Large intestine (tissue), 3 donors: ENCODE measurements at regions not wholly inside any gene's neighbourhood (a gene's known extent, or its start where the extent isn't known, plus 50 kb on each side); places are given as distances from the start of the nearest gene placed in this dataset.

ENCODE experiments used
- DNase-seq, 2 donors: peaks; one replicate each; pipeline versions ENCODE4 v3.0.0 to v3.0.0-alpha.2; 2013
- H3K27ac ChIP-seq: one replicate; pipeline ENCODE4 v1.5.1; 2013; ENCODE audit warnings: low read length
- H3K27me3 ChIP-seq: 2 replicates; pipeline ENCODE4 v1.6.1; 2013; ENCODE audit warnings: low read length; ENCODE audit not compliant: control insufficient read depth, insufficient read depth
- H3K36me3 ChIP-seq: 2 replicates; pipeline ENCODE4 v1.6.1; 2013; ENCODE audit warnings: low read length; ENCODE audit not compliant: control insufficient read depth, insufficient read depth
- H3K4me1 ChIP-seq: one replicate; pipeline ENCODE4 v1.6.1; 2013; ENCODE audit warnings: low read length; ENCODE audit not compliant: control insufficient read depth, insufficient read depth
- H3K4me3 ChIP-seq: one replicate; pipeline ENCODE4 v1.5.1; 2013; ENCODE audit warnings: low read length
- H3K9me3 ChIP-seq: one replicate; pipeline ENCODE4 v1.6.1; 2013; ENCODE audit warnings: mild to moderate bottlenecking, low read depth, low read length, moderate library complexity; ENCODE audit not compliant: control insufficient read depth
- WGBS: methylation state at CpG from one replicate; pipeline ENCODE4 v1.1.5; 2013; ENCODE audit warnings: low lambda C conversion rate; ENCODE audit not compliant: insufficient coverage; 5-methylcytosine and 5-hydroxymethylcytosine counted together

DNA sequence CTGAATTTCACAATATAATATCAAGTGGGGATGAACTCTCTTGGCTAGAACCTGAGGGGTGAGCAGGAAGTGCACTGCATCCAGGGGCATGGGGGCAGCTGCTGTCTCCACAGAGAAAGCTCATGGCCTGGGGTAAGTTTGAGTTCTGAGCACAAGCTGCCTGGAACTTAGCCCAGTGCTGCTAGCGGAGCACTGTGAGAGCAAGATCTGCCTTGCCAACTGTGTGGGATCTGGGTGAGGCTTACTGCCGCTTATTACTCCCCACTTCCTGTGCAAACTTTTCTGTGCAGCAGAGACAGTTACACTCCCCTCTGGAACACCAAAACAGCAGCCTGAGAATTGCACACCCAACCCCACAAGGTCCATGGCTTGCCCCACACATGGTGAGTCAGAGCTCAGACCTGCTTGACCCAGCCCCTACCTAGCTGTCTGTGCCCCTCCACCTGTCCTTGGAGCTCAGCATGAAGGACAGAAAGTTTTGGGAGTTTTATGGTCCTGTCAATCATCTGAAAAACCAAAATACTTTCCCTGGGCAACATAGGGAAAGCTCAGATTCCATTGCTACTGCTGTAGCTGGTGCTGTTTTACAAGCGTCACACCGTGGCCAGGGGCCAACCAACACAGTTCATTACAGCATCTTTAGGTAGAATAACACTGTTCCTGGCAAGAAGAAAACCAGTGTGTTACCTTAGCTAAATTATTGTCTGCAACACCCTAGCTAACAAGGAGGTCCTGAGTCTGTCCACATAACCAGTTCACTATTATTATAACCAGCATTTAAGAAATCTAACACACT lies 762.1 kb upstream of the NEGR1 start:
- Histone ChIP-seq H3K4me1 (no peaks in the 10 kb centered on the region), H3K9me3 (no peaks in the 10 kb centered on the region), H3K4me3 (no peak overlapping the region), H3K27ac (no peak overlapping the region), H3K27me3 (no peaks in the 10 kb centered on the region), H3K36me3 (no peaks in the 10 kb centered on the region)
- no CpG with 5 or more reads among the region's 4 CpGs for WGBS
- no peak for DNase-seq

DNA sequence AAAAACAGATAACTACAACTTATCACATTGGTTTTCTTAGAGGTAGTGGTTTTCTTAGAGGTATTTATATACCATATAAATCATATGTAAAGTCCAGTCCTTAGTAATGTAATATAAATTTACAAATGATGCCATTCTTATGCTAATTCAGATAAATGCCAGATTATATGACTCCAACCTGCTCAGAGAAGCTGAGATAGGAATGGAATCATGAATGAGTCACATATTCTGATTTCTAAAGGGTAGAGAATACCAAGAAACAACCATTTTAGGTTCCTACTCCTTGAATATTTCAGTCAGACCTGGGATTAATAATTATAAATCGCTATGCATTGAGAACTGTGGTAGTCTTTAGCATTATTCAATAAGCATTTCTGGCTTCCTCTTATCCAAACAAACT lies 760.1 kb upstream of the NEGR1 start:
- no peaks in the 10 kb centered on the region for H3K36me3 ChIP-seq
- H3K4me1 ChIP-seq = no peaks in the 10 kb centered on the region
- no peak for DNase-seq
- no peaks in the 10 kb centered on the region for H3K9me3 ChIP-seq
- no peak overlapping the region for H3K4me3 ChIP-seq
- no peaks in the 10 kb centered on the region for H3K27me3 ChIP-seq
- H3K27ac ChIP-seq = no peak overlapping the region
- WGBS = 100% methylated on average over 1 of the region's 1 CpG

DNA sequence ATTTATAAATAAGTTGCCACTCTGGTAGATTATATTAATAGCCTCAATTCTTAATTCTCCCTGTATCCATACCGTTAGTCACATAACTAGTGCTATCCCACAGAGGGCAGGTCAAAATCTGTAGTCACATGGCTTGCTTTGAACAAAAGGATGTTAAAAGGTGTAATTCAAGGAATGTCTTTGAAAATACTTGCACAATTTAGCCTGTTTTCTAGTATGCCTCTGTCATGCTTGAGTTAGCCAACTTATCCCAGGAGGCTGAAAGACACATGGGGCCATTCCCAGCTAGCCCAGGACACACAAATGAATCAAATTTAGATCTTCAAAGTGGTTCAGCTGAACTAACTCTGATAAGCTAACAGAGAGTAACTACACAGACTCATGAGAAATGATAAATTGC lies 758.5 kb upstream of the NEGR1 start:
- Histone ChIP-seq H3K36me3 (no peaks in the 10 kb centered on the region), H3K4me3 (no peak overlapping the region), H3K27me3 (no peaks in the 10 kb centered on the region), H3K27ac (no peak overlapping the region), H3K9me3 (no peaks in the 10 kb centered on the region), H3K4me1 (no peaks in the 10 kb centered on the region)
- no peak for DNase-seq
- no CpG with 5 or more reads among the region's 1 CpG for WGBS

DNA sequence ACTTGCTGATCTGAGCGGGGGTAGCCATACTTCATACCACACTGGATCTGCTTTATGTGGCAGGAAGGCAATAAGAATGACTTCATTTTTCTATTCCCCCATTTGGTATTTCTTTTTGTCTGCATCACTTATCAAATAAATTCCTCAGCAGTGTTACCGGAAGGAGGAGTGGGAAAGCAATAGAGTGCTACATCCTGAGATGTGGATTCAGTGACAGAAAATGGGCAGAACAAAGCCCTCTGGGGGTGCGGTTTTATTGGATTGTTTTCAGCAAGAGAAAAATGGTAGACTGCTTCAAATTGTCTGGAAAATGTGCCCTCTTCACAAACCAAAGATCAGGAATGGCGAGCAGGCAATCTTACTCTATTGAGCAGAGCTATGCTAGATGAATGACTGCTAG lies 751.9 kb upstream of the NEGR1 start:
- H3K27me3 ChIP-seq = no peaks in the 10 kb centered on the region
- H3K4me1 ChIP-seq = no peaks in the 10 kb centered on the region
- H3K27ac ChIP-seq = no peak overlapping the region
- DNase-seq = no peak
- no peak overlapping the region for H3K4me3 ChIP-seq
- no peaks in the 10 kb centered on the region for H3K9me3 ChIP-seq
- WGBS = 100% methylated on average over 1 of the region's 4 CpGs
- no peaks in the 10 kb centered on the region for H3K36me3 ChIP-seq

DNA sequence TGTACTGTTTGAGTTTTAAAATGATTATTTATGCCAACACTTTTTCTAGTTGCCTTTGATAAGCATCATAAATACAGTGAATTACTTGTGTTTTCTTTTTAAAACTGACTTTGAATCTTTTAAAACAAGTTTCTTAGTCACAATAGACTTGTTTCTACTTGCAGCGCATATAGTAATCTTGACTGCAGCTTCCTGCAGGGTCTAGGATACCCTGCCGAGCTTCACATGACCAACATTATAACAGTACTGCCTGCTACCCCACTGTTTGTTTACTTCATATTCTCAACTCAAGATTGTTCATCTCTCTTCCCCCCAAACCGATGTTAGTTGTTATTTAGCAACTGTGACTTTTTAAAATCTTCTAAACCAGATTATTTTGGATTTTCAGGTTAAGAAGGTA lies 751.3 kb upstream of the NEGR1 start:
- Histone ChIP-seq H3K27me3 (no peaks in the 10 kb centered on the region), H3K4me3 (no peak overlapping the region), H3K27ac (no peak overlapping the region), H3K4me1 (no peaks in the 10 kb centered on the region), H3K36me3 (no peaks in the 10 kb centered on the region), H3K9me3 (no peaks in the 10 kb centered on the region)
- 60% methylated on average over 2 of the region's 3 CpGs for whole genome bisulfite sequencing
- no peak for DNase-seq

DNA sequence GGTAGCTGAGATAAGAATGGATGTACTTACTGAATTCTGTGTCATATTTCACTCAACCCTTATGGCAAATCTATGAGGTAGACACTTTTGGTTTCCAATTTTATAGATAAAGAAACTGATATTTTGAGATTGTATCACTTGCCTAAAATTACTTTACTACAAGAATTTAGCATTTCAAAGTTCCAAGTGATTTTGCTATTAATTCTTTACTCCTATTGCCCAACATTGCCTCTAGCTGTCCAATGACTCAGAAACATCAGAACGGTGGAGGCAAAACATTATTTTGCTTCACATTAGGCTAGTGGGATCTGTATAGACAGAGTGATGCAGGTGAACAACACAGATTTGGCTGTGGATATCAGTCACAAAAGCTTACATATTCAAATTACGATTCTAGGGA lies 747.2 kb upstream of the NEGR1 start:
- no peak for DNase-seq
- 80% methylated on average over 1 of the region's 2 CpGs for WGBS

DNA sequence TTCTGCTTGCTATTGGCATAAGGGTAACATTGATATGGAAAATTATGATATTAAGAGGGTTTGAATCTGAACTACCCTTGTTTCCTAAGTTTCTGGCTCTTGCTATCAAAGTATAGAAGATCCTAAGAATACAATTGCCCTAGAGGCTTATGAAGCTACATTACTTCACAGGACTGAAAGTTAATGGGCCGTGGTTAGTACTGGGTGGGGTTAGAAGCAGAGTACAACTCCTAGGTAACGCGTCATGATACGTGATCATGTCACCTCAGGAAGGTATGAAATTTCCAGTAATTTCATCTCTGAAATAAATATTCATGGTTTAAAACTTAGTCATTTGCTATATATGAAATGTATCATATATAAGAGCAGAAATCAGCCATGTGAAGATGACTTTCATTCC lies 743.8 kb upstream of the NEGR1 start:
- DNase-seq = no peak
- no peak overlapping the region for H3K27ac ChIP-seq
- no peak overlapping the region for H3K4me3 ChIP-seq
- H3K36me3 ChIP-seq = no peaks in the 10 kb centered on the region
- H3K9me3 ChIP-seq = no peaks in the 10 kb centered on the region
- no CpG with 5 or more reads among the region's 4 CpGs for whole genome bisulfite sequencing
- H3K27me3 ChIP-seq = no peaks in the 10 kb centered on the region
- H3K4me1 ChIP-seq = no peaks in the 10 kb centered on the region

More for the DNA sequence above, 747.2 kb upstream of the NEGR1 start:
- H3K27ac ChIP-seq = no peak overlapping the region
- no peak overlapping the region for H3K4me3 ChIP-seq
- H3K27me3 ChIP-seq = no peaks in the 10 kb centered on the region
- no peaks in the 10 kb centered on the region for H3K9me3 ChIP-seq
- H3K36me3 ChIP-seq = no peaks in the 10 kb centered on the region
- no peaks in the 10 kb centered on the region for H3K4me1 ChIP-seq

DNA sequence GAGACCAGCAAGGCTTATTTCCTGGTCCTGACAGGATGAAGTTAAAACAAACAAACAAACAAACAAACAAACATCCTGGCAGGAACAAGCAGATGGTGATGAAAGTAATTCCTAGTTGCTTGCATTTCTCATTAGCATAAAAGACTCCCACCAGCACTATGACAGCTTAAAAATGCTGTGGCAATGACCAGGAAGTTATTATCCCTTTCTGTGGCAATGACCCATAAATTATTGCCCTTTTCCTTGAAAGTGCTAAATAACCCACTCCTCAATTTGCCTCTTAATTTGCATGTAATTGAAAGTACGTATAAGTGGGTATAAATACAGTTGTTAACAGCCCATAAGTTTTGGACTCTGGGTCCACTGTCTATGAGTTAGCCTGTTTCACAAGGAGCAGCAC lies 727.6 kb upstream of the NEGR1 start:
- H3K4me1 ChIP-seq = no peaks in the 10 kb centered on the region
- H3K27me3 ChIP-seq = no peaks in the 10 kb centered on the region
- no peak for DNase-seq
- H3K4me3 ChIP-seq = no peak overlapping the region
- H3K9me3 ChIP-seq = no peaks in the 10 kb centered on the region
- no peak overlapping the region for H3K27ac ChIP-seq
- WGBS = no CpG with 5 or more reads among the region's 1 CpG
- H3K36me3 ChIP-seq = no peaks in the 10 kb centered on the region

DNA sequence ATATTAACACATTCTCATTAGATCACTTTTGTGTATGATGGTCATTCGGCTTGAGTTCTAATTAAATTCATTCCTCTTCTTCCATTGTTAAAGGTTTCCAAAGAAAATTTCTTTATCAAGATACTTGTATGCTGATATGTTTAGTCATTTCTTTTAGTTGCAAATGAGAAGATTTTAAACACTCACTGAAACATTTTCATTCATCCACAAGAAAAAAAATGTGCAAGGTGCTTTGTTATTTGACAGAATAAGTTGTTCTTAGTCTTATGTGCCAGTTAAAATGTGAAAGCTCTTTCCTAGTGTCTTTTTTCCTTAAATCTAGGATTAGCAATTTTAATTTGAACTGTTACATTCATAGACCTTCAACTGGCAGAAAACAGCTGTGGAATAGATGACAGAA lies 727.0 kb upstream of the NEGR1 start:
- no peak for DNase-seq
- Histone ChIP-seq H3K4me3 (no peak overlapping the region), H3K9me3 (no peaks in the 10 kb centered on the region), H3K27ac (no peak overlapping the region), H3K27me3 (no peaks in the 10 kb centered on the region), H3K36me3 (no peaks in the 10 kb centered on the region), H3K4me1 (no peaks in the 10 kb centered on the region)
- no CpG with 5 or more reads among the region's 1 CpG for WGBS

DNA sequence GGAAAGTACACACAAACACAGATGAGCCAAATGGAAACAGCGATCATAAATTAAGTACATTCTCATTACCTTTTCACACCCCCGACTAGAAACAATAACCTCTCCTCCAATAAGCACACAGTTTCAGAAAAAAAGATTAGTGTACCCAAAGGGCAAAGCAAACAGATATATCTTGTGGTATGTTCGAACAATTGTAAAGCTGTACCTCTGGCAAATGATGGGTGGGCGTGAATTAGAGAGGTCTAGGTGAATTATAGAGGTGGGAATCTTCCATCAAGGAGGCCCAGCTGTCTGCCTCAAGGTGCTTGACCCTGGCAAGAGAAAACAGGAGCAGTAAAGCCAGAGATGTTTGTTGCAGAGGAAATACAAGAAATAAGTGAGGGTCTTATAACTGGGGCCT lies 715.3 kb upstream of the NEGR1 start:
- no peaks in the 10 kb centered on the region for H3K27me3 ChIP-seq
- H3K36me3 ChIP-seq = no peaks in the 10 kb centered on the region
- H3K9me3 ChIP-seq = no peaks in the 10 kb centered on the region
- H3K4me3 ChIP-seq = no peak overlapping the region
- 43% methylated on average over 2 of the region's 4 CpGs for WGBS
- no peak for DNase-seq
- H3K27ac ChIP-seq = no peak overlapping the region
- H3K4me1 ChIP-seq = no peaks in the 10 kb centered on the region

DNA sequence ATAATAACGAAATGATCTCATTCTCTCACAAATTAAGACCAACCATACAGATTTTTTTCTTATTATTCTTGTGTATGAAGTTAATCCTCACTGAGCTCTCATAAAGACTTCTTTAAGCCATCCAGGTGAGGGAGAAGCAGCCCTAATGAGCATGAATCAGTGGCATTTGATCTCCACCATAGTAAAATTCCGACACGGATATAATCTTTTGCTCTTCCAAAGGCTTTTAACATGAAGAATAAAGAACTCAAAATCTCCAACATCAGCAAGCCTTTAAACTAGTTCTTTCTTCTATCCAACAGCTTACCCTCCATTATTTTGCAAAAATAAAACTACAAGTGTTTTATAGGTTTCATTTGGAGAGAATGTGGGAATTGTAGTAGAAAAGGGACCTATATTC lies 714.7 kb upstream of the NEGR1 start:
- no peaks in the 10 kb centered on the region for H3K4me1 ChIP-seq
- 80% methylated on average over 1 of the region's 3 CpGs for WGBS
- H3K36me3 ChIP-seq = no peaks in the 10 kb centered on the region
- H3K4me3 ChIP-seq = no peak overlapping the region
- no peak for DNase-seq
- H3K9me3 ChIP-seq = no peaks in the 10 kb centered on the region
- no peaks in the 10 kb centered on the region for H3K27me3 ChIP-seq
- no peak overlapping the region for H3K27ac ChIP-seq
